ENCODE measurements at regions not wholly inside any gene's neighbourhood (a gene's known extent, or its start where the extent isn't known, plus 50 kb on each side); places are given as distances from the start of the nearest gene placed in this dataset.

DNA sequence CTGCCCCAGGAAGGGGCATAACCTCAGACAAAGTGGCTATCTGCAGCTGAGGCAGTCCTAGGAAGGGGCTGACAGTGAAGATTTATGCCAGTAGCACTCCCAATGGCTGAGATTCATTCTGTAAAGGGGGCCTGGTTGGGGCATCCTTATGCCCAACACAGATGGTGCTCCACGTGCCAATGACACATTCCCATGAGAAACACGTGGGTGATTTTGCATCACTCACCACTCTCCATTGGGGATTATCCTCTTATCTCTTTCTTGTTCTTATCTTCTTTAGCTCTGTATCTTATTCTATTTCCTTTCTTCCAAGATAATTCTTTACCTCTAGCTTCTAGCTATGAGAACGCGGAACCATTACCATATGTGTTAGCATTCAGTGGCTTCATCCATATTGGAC lies 194.0 kb upstream of the TUT7 start:
- TF ChIP-seq, protein P1, sequence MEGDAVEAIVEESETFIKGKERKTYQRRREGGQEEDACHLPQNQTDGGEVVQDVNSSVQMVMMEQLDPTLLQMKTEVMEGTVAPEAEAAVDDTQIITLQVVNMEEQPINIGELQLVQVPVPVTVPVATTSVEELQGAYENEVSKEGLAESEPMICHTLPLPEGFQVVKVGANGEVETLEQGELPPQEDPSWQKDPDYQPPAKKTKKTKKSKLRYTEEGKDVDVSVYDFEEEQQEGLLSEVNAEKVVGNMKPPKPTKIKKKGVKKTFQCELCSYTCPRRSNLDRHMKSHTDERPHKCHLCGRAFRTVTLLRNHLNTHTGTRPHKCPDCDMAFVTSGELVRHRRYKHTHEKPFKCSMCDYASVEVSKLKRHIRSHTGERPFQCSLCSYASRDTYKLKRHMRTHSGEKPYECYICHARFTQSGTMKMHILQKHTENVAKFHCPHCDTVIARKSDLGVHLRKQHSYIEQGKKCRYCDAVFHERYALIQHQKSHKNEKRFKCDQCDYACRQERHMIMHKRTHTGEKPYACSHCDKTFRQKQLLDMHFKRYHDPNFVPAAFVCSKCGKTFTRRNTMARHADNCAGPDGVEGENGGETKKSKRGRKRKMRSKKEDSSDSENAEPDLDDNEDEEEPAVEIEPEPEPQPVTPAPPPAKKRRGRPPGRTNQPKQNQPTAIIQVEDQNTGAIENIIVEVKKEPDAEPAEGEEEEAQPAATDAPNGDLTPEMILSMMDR (IDR thresholded peaks at IDR 0.05; ENCODE audit: insufficient read depth, low read length, poor library complexity, severe bottlenecking): no peak
- no peak for TF ChIP-seq EZH2phosphoT487 (conservative IDR thresholded peaks at IDR 0.05; ENCODE audit: low read length)
